Aorta (tissue), 5 donors: ENCODE measurements at regions not wholly inside any gene's neighbourhood (a gene's known extent, or its start where the extent isn't known, plus 50 kb on each side); places are given as distances from the start of the nearest gene placed in this dataset.
A peak's percentile ranks its signal among the peaks of the same experiment; 100 is the strongest.
"Not testable (repeated sequence)": the region's sequence is repeated elsewhere in the genome, so short reads cannot be mapped to it uniquely, and the experiment has no call there.

Source experiments
- ATAC-seq: fragments of 200-7000 bp; cut with Tn5 transposase; one replicate; pipeline ENCODE4 v1.9.1; 2022; ENCODE audit warnings: moderate library complexity; ENCODE audit not compliant: low FRiP score
- DNase-seq, 2 donors: peaks; one replicate each; pipeline ENCODE4 v3.0.0-alpha.2; 2020
- H3K27ac ChIP-seq, 2 donors: one replicate each; pipeline ENCODE4 v1.5.1; 2013; ENCODE audit warnings: low read length in 2 of 2, mild to moderate bottlenecking in 2 of 2, moderate library complexity in 2 of 2, control low read depth in 1 of 2, inconsistent platforms in 1 of 2, low read depth in 1 of 2
- H3K27me3 ChIP-seq, 2 donors: one replicate each; pipeline ENCODE4 v1.6.1; 2013; ENCODE audit warnings: control low read depth in 1 of 2, low read length in 1 of 2, mild to moderate bottlenecking in 1 of 2, moderate library complexity in 1 of 2; ENCODE audit not compliant: insufficient read depth in 2 of 2, control insufficient read depth in 1 of 2
- H3K36me3 ChIP-seq, 2 donors: one replicate each; pipeline ENCODE4 v1.6.1; 2013; ENCODE audit warnings: control low read depth in 1 of 2, low read length in 1 of 2, mild to moderate bottlenecking in 1 of 2; ENCODE audit not compliant: insufficient read depth in 2 of 2, control insufficient read depth in 1 of 2
- H3K4me1 ChIP-seq, 2 donors: one replicate each; pipeline ENCODE4 v1.6.1; 2013; ENCODE audit warnings: low read length in 2 of 2, control low read depth in 1 of 2, mild to moderate bottlenecking in 1 of 2, moderate library complexity in 1 of 2; ENCODE audit not compliant: insufficient read depth in 2 of 2, control insufficient read depth in 1 of 2
- H3K4me3 ChIP-seq, 2 donors: one replicate each; pipeline ENCODE4 v1.5.1; 2013; ENCODE audit warnings: low read length in 2 of 2, control low read depth in 1 of 2, mild to moderate bottlenecking in 1 of 2
- H3K9me3 ChIP-seq: one replicate; pipeline ENCODE4 v1.6.1; 2013; ENCODE audit warnings: mild to moderate bottlenecking, low read length; ENCODE audit not compliant: control insufficient read depth
- WGBS, 2 donors: extraction: QIAGEN DNeasy Blood & Tissue Kit; methylation state at CpG; one replicate each; pipeline ENCODE4 v1.1.7; 2013; 5-methylcytosine and 5-hydroxymethylcytosine counted together
- intact Hi-C, 2 donors: fragments of 100-400 bp; cut with DNase I; formaldehyde crosslinking; loops; one replicate each; pipeline versions ENCODE4 v1.14.2 to v1.15.0; 2022
- donor health status: healthy with polysubstance abuse.
- donor health status: Bipolar disorder and iron deficiency.
- donor health status: DM: no; HTN: no; CAD: no.
- donor health status: DM: no; HTN: no; CAD: no.
- donor health status: DM: yes; HTN: yes; CAD: no.

DNA sequence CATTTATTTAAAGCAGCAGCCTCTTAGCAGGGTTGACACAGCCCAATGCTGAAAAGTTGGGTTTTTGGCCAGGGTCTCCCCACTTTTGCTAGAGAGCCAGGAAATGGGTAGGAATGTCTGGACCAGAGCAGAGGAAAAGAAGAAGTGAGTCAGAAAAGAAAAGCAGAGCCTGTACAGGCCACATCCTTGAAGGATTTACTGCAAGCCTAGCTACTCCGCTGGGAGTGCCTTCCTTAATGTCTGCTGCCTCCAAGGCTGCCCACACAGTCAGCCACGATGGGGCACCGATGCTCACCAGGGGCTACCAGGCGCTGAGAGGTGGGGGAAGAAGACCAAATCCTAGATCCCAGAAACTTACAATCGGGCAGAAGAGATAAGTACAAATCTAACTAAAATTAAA is 139.2 kb downstream of the C12orf75 start:
- H3K36me3 ChIP-seq, result no peaks in the 10 kb centered on the region
- WGBS, 2 donors, result 25 to 32% methylated on average over 5 of the region's 5 CpGs
- ATAC-seq, result no peak
- peak overlapping the region in 1 of 2 donors; percentile 76 for H3K27ac ChIP-seq
- H3K4me1 ChIP-seq, result peaks cover 0 to 2% of the 10 kb centered on the region in 2 donors
- no peak for DNase-seq
- no peak overlapping the region for H3K4me3 ChIP-seq
- intact Hi-C loops, result no loop called here
- no peaks in the 10 kb centered on the region for H3K27me3 ChIP-seq
- H3K9me3 ChIP-seq, result no peaks in the 10 kb centered on the region

DNA sequence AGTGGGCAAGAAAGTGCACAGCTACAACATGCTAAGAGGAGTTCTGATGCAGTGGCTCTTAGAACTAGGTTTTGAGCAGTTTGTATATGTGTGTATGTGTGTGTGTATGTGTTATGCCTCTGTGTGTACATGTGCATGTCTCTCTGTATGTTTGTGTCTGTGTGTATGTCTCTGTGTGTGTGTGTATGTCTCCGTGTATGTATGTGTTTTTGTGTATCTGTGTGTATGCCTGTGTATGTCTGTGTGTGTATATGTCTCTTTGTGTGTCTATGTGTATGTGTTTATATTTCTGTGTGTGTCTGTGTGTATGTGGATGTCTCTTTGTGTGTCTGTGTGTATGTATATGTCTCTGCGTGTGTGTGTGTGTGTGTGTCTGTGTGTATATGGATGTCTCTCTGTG is 139.6 kb downstream of the C12orf75 start:
- no peak overlapping the region for H3K4me3 ChIP-seq
- H3K36me3 ChIP-seq, result no peaks in the 10 kb centered on the region
- intact Hi-C loops, result no loop called here
- peak overlapping the region in 1 of 2 donors; percentile 76 for H3K27ac ChIP-seq
- no peaks in the 10 kb centered on the region for H3K9me3 ChIP-seq
- H3K4me1 ChIP-seq, result peaks cover 0 to 2% of the 10 kb centered on the region in 2 donors
- DNase-seq (no peak), ATAC-seq (no peak)
- 80 to 93% methylated on average over 2 of the region's 2 CpGs for WGBS, 2 donors
- H3K27me3 ChIP-seq, result no peaks in the 10 kb centered on the region

DNA sequence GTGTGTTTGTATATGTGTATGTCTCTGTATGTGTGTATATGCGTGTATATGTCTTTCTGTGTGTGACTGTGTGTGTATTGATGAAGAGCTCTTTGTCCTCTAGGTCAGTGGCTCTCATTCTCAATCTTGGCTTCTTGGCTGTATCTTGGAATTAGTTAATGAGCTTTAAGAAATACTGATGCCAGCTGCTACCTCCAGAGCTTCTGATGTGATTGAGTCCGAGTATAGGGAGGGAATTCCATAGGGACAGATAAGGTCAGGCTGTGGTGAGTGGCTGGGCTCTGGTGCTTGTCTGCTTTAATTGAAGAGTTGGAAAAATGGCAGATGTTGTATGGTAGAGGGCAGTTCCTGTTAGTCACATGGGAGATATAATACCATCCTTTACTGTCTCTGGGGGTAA is 140.1 kb downstream of the C12orf75 start:
- DNase-seq, result no peak
- H3K4me1 ChIP-seq, result peaks cover 0 to 2% of the 10 kb centered on the region in 2 donors
- no peaks in the 10 kb centered on the region for H3K9me3 ChIP-seq
- no peaks in the 10 kb centered on the region for H3K27me3 ChIP-seq
- 89 to 91% methylated on average over 2 of the region's 2 CpGs for WGBS, 2 donors
- H3K36me3 ChIP-seq, result no peaks in the 10 kb centered on the region
- no peak for ATAC-seq
- intact Hi-C loops, result no loop called here
- no peak overlapping the region for H3K27ac ChIP-seq
- no peak overlapping the region for H3K4me3 ChIP-seq

DNA sequence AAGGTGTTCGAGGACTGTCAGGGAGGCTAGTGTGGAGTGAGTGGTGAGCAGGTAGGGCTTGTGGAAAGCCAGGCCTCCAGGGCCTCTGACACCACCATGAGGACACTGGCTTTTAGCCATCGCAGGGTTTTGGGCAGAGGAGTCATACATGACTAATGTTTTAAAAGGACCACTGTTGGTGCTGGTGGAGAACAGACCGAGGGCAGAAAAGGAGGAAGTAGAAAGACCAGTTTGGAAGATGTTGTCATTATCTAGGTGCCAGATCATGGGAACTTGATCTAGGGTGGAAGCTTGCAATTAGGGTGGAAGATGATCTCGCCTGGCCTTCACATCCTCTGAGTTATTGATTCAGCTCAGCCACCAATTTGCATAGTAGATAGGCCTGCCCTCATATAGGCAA is 144.2 kb downstream of the C12orf75 start:
- H3K9me3 ChIP-seq, result no peaks in the 10 kb centered on the region
- H3K4me3 ChIP-seq, result no peak overlapping the region
- 74 to 77% methylated on average over 4 of the region's 4 CpGs for WGBS, 2 donors
- no peaks in the 10 kb centered on the region for H3K27me3 ChIP-seq
- H3K27ac ChIP-seq, result no peak overlapping the region
- ATAC-seq (no peak), DNase-seq (no peak)
- H3K4me1 ChIP-seq, result no peaks in the 10 kb centered on the region
- H3K36me3 ChIP-seq, result no peaks in the 10 kb centered on the region
- intact Hi-C loops, result no loop called here

DNA sequence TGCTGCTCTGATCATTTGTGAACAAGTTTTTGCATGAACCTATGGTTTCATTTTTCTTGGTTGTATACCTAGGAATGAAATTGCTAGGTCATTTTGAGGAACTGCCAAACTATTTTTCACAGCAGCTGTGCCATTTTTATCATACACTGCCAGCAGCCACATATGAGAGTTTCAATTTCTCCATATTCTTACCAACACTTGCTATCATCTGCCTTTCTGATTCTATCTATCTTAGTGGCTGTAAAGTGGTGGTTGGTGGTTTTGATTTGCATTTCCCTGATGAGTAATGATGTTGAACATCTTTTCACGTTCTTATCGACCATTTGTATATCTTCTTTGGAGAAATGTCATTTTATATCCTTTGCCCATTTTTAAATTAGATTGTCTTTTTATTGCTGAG is 146.1 kb downstream of the C12orf75 start:
- no peaks in the 10 kb centered on the region for H3K9me3 ChIP-seq
- no peaks in the 10 kb centered on the region for H3K4me1 ChIP-seq
- H3K4me3 ChIP-seq, result no peak overlapping the region
- no peak for DNase-seq
- H3K36me3 ChIP-seq, result no peaks in the 10 kb centered on the region
- intact Hi-C loops, result no loop called here
- 61 to 64% methylated on average over 2 of the region's 2 CpGs for WGBS, 2 donors
- no peak for ATAC-seq
- H3K27ac ChIP-seq, result no peak overlapping the region
- H3K27me3 ChIP-seq, result no peaks in the 10 kb centered on the region

DNA sequence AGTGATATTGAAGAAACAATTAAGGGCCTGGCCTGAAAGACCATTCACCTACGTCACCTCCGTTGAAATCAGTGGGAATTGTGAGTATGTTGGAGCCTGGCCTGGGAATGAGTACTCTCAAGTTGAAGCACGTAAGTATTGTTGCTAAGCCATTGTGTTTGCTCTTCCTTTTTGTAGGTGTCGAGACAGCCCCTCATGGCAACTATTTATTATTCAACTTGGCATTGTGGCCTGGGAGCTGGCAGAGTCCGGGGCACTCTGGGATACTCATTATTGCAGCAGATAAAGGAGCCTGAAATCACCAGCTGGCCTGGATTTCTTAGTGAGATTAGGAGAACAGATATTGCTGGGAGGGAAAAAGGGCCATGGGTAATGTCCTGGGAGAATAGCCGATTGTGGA is 147.4 kb downstream of the C12orf75 start:
- Histone ChIP-seq H3K4me3 (no peak overlapping the region), H3K36me3 (no peaks in the 10 kb centered on the region), H3K27ac (no peak overlapping the region), H3K27me3 (no peaks in the 10 kb centered on the region), H3K4me1 (no peaks in the 10 kb centered on the region), H3K9me3 (no peaks in the 10 kb centered on the region)
- no peak for ATAC-seq
- WGBS, 2 donors, result 78 to 82% methylated on average over 6 of the region's 6 CpGs
- DNase-seq, result no peak
- intact Hi-C loops, result no loop called here

DNA sequence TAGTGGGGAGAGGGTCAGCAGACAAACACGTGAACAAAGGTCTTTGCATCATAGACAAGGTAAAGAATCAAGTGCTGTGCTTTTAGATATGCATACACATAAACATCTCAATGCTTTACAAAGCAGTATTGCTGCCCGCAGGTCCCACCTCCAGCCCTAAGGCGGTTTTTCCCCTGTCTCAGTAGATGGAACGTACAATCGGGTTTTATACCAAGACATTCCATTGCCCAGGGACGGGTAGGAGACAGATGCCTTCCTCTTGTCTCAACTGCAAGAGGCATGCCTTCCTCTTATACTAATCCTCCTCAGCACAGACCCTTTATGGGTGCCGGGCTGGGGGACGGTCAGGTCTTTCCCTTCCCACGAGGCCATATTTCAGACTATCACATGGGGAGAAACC is 148.3 kb downstream of the C12orf75 start:
- ATAC-seq, H3K4me3 ChIP-seq, H3K27ac ChIP-seq, H3K4me1 ChIP-seq, H3K36me3 ChIP-seq, DNase-seq, H3K27me3 ChIP-seq, intact Hi-C loops, H3K9me3 ChIP-seq: not testable (repeated sequence)
- 85 to 94% methylated on average over 8 of the region's 9 CpGs for WGBS, 2 donors

DNA sequence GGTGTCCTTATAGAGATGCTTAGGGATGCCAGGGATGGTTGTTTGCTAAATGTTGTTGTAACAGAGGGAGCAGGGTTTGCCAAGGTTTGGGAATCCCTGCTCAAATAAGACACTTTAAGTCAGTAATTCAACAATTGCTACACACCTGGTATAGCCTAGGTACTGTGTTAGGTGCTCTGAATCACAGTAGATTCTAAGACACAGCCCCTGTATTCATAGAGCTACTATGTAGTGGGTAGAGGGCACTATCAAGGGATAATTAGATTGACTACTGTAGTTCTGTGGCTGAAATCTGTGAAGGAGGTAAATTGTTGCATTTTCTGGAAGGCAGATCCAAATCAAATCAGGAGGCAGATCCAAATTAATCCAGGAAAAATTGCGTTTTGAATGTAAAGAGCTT is 149.2 kb downstream of the C12orf75 start:
- no peak overlapping the region for H3K27ac ChIP-seq
- H3K4me1 ChIP-seq, result no peaks in the 10 kb centered on the region
- no peaks in the 10 kb centered on the region for H3K27me3 ChIP-seq
- no peaks in the 10 kb centered on the region for H3K36me3 ChIP-seq
- ATAC-seq, result no peak
- no peak for DNase-seq
- intact Hi-C loops, result no loop called here
- no peak overlapping the region for H3K4me3 ChIP-seq
- WGBS, 2 donors, result 84 to 93% methylated on average over 1 of the region's 1 CpG
- H3K9me3 ChIP-seq, result no peaks in the 10 kb centered on the region

DNA sequence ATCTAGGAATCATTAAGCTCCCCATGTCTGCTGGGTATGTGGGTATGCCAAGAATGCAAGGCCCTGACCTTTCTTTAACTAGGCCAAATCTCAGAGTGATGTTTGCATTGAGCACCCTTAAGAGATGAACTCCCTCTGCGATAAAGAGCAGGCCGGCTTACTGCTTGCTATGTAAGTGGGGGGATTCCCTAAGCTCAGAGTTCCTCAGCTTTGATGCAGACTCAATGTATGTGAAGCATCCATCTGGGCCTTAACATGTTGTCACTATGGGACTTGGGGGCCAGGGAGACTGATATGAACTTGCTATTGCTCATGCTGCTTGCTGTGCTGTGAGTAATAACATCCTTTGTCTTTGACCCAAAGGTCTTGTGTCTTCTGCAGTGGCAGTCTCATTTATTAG is 149.7 kb downstream of the C12orf75 start:
- DNase-seq, result no peak
- WGBS, 2 donors, result 94 to 97% methylated on average over 2 of the region's 2 CpGs
- H3K4me3 ChIP-seq, result no peak overlapping the region
- intact Hi-C loops, result no loop called here
- H3K9me3 ChIP-seq, result no peaks in the 10 kb centered on the region
- no peaks in the 10 kb centered on the region for H3K36me3 ChIP-seq
- no peaks in the 10 kb centered on the region for H3K4me1 ChIP-seq
- H3K27ac ChIP-seq, result no peak overlapping the region
- H3K27me3 ChIP-seq, result no peaks in the 10 kb centered on the region
- ATAC-seq, result no peak
